Putamen (tissue), 1 donor: ENCODE measurements at regions not wholly inside any gene's neighbourhood (a gene's known extent, or its start where the extent isn't known, plus 50 kb on each side); places are given as distances from the start of the nearest gene placed in this dataset.
"Not testable (repeated sequence)": the region's sequence is repeated elsewhere in the genome, so short reads cannot be mapped to it uniquely, and the experiment has no call there.

ENCODE experiments used
- DNase-seq: peaks from one replicate; pipeline ENCODE4 v3.0.0-alpha.2; 2016; ENCODE audit warnings: low spot score

DNA sequence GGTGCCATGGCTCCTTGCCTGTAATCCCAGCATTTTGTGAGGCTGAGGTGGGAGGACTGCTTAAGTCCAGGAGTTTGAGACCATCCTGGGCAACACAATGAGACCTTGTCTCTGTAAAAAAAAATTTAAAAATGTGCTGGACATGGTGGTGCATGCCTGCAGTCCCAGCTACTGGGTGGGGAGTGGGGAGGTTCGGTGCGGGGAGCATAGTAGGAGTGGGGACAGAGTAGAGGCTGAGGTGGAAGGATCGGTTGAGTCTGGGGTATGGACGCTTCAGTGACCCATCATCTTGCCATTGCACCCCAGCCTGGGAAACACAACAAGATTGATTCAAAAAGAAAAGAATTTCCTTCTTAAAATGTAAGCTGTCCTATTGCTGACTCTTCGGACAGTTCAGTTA lies 1490.0 kb upstream of the GBE1 start:
- no peak for DNase-seq

DNA sequence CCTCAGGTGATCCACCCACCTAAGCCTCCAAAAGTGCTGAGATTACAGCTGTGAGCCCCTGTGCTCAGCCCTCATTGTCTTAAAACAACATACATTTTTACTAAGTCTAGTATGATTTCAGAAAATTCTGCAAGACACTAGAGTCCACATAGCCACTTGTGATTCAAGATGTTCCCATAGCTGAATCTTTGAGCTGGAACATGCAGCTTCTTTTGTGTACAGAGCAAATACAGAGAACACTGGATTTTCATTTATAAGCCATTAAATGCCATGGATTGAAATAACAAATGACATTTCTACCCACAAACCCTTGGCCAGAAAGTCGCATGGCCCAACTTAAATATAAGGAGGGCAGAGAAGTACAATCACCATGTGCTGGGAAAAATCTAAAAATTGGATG lies 1489.2 kb upstream of the GBE1 start:
- DNase-seq = no peak

DNA sequence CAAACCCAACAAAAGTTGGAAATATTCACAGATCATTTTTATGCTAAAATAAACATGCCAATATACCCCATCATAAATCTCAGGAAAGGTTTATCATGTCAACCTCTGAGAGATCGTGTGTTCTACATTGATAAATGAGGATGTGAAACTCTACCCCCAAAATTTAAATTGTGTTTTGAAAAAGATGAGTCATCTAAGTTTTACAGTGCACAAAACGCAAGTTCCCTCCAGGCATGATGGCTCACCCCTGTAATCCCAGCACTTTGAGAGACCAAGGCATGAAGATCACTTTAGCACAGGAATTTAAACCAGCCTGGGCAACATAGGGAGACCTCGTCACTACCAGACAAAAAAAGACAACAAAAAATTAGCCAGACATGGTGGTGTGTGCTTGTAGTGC lies 1487.0 kb upstream of the GBE1 start:
- DNase-seq = no peak

DNA sequence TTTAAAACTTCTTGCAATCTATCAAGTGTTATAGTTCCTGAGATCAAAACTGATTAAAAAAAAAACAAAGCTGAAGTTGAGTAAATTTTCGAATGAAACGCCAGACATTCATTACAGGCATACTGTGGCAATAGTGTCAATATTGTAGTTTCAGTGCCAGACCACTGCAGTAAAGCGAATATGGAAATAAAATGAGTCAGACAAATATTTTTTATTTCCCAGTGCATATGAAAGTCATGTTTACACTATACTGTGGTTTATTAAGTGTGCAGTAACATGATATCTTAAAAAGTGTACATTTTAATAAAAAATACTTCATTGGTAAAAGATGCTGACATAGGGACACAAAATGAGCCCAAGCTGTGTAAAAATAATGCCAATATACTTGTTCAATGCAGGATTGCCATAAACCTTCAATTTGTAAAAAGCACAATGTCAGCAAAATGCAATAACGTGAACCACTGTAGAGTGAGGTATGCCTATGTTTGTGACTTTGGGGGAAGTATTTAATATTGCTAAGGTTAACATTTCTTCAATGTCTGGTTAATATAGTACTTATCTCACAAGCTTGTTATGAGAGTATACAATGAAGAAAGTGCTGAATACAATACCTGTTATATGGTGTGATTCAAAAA lies 1473.9 kb upstream of the GBE1 start:
- DNase-seq = no peak

DNA sequence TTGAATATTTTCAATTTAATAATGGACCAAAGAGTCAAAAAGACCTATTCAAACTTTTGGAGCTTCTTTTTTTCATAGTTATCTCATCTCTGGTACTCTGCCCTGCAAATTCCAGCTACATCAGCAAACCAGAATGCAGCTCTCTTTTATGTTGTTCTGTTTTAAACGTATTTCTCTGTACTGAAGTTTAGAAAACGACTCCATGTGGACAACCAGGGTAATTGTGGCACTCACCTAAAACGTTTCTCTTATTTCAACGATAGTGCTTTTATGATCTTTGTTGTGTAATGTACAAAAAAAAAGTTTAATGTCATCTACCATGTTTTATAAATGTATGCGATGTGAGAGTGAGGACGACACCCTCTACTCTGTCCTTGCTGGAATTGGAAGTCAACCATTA lies 1472.3 kb upstream of the GBE1 start:
- no peak for DNase-seq

DNA sequence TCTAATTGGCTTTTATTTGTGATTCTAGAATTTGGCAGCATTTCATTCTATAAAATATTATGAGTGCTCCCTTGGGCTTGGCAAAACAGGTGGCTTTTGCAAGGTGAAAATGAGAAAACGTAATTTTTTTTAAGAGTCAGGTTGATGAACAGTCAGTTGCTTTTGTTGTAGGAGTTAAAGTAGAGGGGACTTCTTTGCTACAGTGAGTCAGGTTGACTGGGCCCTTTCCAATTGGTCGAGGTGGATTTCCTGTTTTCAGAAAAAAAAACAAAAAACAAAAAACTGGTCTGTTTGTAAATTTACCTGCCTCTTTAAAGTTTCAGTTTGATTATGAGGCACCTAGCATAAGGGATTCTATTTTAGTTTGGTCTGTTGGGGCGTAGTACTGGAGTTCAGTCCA lies 1469.4 kb upstream of the GBE1 start:
- DNase-seq = no peak

DNA sequence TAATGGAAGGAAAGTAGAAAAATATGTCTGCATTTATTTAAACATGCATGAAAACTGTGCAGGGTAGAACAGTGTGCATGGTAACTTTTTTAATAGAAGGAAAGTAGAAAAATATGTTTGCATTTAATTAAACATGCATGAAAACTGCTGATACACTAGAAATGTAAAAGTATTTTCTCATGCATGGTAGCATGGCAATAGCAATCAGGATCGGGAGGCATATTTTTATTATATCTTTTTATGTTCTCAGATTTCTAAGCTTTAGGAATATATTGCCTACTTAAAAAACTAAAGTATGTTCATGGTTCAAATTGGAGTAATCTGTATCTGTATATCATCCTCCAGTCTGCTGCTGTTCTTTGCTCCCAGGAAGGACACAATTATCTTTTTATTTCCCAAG lies 1468.9 kb upstream of the GBE1 start:
- DNase-seq = no peak

DNA sequence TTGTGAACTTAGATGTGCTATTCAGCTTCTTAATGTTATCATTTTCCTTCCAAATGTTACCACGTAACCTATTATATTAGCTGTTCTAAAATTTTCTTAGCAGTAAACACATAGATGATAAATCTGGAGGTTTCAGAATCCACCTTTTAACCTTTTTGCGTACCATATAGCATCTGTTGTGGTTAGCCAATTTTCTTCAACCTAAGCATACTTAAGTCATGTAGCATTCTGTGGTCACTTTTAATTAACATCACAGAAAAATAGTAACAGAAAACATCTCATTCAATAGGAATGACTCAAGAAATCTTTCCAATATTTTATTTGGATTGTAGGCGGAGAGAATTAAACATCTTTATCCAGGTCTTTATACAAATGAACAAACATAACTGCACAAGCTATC lies 1465.3 kb upstream of the GBE1 start:
- DNase-seq = no peak

DNA sequence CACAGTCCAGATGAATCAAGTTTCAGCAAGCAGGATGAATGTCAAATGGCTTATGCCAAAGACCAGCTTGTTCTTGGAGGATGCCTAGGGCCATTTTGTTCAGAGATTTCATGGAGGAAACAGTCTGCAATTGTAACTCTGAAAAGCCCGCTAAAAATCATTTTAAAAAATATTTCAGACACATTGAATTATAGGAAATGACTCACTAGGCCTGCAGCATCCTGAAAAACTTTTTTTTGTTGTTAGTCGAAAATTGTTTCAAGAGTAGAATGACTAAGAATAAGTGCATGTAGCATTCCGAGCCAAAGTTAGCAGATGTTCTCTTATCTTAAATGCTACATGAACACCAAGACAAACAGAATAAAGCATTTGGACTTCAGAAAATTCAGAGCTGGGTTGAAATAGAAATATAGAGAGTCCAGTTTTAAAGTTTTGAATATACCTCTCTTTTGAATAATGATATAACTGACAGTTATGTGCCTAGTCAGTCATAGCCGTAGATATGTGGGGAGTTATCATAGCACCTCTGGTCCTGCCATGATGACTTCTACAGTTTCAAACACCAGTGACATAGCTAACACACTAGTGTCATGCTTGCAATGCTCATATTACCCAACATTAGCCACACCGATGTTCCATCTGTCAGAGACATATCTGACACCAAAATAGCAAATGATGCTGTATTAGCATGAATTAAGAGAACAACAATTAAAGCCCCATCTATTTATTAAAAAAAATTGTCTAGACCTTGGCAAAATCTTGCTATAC lies 1462.8 kb upstream of the GBE1 start:
- DNase-seq = no peak

DNA sequence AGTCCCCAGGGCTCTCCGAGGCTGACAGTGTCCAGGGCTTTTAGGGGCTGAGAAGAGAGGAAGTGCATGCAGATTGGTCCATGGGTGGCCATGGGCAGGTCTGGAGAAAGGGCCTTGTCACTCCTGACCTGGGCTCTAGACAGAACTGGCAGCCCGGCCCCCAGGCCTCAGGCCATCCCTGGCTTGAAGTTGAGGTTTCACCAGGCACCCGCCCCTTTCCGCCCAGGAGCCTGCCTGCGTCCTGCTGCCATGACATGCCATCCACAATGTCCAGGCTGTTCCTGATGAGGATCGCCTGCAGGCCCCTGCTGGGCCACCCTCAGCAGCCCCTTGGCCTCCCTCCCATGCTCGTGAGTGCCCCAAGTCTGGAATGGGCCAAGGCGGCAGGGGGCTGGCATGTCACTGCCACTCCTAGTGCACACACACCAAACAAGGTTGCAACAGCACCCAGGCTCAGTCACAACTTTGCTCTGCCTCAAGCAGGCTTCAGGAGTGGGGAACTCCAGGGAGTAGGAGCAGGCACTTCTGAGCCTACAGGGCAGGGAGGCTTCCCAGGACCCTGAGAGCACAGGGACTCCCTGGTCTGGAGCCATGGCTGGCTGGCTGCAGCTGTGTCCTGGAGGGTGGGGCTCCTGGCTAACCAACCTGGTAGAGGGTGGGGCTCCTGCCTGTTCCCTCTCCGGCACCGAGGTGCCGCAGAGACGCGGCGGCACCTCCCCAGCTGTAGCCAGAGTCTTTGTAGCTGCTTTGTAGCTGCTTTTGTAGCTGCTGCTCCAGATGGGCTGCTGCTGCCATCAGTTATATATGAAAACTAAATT lies 1457.1 kb upstream of the GBE1 start:
- no peak for DNase-seq

DNA sequence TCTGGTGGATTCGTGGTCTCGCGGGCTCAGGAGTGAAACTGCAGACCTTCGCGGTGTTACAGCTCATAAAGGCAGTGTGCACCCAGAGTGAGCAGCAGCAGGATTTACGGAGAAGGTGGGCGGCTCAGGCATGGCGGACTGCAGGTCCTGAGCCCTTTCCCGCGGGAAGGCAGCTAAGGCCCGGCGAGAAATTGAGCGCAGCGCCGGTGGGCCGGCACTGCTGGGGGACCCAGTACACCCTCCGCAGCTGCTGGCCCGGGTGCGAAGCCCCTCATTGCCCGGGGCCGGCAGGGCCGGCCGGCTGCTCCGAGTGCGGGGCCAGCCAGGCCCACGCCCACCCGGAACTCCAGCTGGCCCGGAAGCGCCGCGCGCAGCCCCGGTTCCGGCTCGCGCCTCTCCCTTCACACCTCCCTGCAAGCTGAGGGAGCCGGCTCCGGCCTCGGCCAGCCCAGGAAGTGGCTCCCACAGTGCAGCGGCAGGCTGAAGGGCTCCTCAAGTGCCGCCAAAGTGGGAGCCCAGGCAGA lies 1456.2 kb upstream of the GBE1 start:
- DNase-seq = not testable (repeated sequence)

DNA sequence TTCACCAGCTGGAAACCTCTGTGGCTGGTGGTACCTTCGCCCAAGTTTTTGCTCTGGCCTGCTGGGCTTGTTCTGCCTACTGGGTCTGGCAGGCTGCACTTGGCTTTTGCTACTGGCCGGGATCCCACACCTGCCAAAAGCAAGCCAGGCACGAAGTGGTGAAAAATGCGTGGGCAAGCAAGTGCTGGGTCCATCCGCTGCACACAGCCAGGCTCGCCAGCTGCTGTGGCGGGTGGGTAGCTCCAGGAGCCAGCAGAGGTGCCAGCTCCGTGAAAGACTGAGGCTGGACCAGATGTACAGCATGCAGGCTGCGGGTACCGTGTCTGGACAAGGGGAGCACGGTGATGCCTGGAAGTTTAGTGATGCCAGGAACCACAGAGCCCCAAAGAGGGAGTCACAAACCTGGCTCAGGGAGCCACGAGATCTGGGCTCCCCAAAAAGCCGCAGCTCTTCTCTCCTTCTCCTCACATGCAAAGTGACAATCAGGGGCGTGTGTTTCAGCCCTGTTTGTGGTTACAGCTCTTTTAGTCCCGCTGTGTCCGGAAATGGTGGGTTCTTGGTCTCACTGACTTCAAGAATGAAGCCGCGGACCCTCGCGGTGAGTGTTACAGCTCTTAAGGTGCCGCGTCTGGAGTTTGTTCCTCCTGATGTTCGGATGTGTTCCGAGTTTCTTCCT lies 1455.6 kb upstream of the GBE1 start:
- no peak for DNase-seq

DNA sequence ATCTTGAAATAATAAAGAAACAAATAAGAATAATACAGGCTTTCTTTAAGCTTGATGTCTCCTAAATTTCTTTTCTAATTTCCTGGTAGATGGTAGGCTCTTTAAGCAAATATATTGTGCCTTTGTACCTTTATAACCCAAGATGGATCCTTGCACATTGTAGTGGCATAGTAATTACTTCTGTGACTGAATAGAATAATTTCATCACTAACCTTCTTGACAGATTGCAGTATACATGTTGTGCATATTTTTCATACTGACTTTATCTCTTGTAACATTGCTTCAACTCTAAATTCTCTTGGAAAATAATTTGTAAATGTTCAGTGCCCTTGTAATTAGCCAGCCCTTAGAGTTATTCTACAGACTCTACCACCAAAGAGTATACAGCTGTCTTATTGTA lies 1433.8 kb upstream of the GBE1 start:
- DNase-seq = no peak

DNA sequence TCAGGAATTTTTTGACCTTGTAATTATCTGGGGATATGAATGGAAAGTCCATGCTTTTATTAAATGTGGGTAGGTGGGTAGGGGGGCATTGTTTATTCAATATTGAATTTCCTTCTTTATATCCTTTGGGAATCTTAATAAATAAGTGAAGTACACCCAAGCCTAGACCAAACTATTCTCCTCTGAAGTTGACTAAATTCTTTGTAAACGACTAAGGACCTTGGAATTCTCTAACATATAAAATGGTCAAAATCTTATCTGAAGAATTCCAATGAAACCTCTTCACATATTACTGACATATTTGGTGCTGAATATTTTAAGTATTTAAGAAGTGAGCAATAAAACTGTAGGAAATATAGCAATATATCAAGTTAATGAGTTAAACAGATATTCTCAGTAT lies 1432.1 kb upstream of the GBE1 start:
- DNase-seq = no peak

DNA sequence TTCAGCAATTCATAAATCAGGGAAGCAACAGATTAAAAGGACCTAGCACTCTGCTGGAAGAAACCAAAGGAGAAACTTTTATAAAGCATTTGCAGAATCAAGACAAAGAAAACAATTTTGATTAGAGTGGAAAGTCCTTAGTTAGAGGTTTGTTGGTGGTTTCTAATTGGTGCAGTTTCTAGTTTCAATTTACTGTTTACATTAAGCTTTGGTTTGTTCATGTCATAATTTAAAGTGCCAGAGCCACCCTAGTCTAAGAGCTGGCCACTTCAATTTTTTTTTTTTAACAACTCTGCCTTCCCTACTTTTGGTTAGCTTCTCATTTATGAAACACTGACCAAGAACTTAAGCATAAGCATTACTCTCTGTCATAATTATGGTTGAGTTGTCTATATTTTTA lies 1428.2 kb upstream of the GBE1 start:
- no peak for DNase-seq

DNA sequence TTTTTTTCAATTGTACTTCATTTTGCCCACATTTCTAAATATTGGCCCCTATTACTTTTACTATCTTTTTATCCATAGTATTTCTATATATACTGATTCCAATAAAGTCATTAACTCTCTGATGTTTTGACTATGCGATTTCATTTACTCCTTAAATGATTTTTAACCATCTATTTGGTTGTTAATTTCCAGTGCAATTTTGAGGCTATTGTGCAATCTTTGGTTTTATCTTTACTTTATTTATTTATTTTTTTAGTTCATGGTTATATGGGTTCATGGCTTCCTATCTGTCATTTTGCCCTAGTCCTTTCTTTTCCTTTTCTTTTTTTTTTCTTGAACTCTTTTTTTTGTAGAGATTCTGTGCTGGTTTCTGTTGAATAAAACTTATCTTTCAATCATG lies 1408.0 kb upstream of the GBE1 start:
- DNase-seq = no peak

DNA sequence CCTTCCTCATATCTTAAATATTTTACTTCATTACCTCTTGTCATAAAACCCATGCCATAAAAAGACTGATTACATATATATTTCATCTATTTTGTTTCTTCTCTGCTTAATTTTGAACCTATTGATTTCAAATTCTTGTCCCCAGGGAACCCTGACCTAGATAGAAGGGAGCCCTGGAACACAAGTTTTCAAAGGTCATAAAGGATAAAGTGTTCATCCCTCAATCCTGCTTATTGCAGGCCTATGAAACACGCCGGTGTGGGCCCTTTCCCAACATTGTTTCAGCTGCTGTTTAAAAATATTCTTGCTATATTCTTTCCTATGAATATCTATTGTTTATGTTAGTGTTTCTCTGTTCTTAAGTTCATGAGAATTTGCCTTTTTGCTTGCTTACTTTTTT lies 1389.5 kb upstream of the GBE1 start:
- DNase-seq = no peak

DNA sequence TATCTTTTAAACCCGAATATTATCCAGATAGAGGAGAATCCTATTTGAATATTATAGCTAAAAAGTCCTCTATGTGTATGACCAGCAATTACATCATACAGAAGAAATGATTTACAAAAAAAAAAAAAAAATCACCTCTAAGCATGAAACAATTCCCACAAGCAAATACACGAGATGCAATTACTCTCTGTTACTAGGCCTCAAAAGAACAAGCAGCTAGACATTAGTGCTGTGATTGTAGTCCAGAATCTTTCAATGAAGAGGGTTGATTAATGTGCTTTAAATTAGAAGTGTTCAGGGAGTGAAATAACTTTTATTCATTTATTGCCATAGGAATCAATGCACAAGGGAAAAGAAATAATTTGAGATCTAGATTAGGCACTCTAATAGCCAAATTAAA lies 1379.5 kb upstream of the GBE1 start:
- no peak for DNase-seq

DNA sequence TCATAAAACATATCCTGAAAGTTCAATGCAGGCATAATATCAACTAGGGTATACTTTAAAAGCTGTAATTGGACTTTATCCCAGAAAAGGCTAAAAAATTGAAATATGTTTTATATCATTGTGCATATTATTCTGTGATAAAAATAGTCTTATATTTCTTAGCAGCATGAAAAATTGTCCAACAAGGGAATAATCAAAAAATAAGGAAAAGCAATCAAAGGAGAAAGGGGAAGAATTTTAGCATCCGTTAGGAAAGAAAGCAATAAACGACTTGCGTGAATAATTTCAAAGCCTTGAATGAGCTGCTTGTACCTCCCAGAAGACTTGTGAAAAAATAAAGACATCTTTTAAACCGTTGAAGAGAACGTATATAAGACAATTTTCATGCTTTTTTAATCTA lies 1369.8 kb upstream of the GBE1 start:
- no peak for DNase-seq

DNA sequence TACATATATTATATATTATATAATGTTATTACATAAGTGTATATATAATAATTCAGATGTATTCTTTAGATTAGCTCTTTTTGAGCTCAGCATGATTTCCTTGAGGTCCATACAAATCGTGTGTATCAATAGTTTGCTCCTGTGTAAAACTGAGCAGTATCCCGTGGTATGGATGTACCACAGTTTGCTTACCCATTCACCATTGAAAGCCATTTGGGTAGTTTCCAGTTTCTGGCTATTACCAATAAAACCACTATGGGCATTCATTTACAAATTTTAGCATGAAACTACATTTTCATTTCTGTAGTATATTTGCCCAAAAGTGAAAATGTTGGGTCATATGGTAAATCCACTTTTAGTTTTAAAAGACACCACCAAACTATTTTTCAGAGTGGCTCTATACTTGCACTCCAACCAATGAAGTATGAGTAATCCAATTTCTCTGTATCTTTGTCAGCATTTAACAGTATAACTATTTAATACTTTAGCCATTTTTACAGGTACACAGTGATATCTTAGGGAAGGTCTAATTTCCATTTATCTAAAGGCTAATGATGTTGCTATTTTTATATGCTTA lies 1361.4 kb upstream of the GBE1 start:
- DNase-seq = no peak

DNA sequence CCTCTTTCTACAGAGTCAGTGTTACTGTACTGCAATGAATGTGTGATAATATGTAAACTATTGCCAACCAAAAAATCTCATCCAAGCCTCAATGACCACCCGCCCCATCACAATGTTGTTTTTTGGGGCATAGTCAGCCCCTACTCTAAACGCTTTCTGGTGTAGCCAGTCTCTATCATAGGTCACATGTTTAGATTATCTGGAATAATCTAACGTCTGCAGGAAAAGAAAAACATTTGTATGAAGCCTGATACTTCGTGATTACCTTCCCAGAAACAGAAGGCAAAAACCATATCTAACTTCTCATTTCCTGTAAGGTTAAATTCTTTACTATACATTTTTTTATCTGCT lies 1331.8 kb upstream of the GBE1 start:
- DNase-seq = no peak
